C4-2B (cell line): ENCODE measurements at regions not wholly inside any gene's neighbourhood (a gene's known extent, or its start where the extent isn't known, plus 50 kb on each side); places are given as distances from the start of the nearest gene placed in this dataset.
"Not testable (repeated sequence)": the region's sequence is repeated elsewhere in the genome, so short reads cannot be mapped to it uniquely, and the experiment has no call there.

ENCODE experiments used
- ZFX ChIP-seq: fragments of 450-650 bp; IDR thresholded peaks from 2 replicates; pipeline ENCODE4 v1.6.1; 2017
- TF ChIP-seq, protein P1 (sequence below): fragments of 450-650 bp; conservative IDR thresholded peaks from 2 replicates; pipeline ENCODE4 v1.5.1; 2017; ENCODE audit warnings: mild to moderate bottlenecking

DNA sequence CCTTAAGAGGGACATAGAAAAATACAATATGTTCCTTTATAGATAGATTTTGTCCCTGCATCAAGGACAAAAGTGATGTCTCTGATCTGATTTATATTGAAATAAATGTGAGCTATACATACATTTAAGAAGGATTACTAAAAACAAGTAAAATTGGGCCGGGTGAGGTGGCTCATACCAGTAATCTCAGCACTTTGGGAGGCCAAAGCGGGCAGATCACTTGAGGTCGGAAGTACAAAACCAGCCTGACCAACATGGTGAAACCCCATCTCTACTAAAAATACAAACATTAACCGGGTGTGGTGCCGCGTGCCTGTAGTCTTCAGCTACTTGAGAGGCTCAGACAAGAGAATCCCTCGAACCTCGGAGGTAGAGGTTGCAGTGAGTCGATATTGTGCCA is 91.0 kb downstream of the OR52B4 start:
- TF ChIP-seq, protein P1, sequence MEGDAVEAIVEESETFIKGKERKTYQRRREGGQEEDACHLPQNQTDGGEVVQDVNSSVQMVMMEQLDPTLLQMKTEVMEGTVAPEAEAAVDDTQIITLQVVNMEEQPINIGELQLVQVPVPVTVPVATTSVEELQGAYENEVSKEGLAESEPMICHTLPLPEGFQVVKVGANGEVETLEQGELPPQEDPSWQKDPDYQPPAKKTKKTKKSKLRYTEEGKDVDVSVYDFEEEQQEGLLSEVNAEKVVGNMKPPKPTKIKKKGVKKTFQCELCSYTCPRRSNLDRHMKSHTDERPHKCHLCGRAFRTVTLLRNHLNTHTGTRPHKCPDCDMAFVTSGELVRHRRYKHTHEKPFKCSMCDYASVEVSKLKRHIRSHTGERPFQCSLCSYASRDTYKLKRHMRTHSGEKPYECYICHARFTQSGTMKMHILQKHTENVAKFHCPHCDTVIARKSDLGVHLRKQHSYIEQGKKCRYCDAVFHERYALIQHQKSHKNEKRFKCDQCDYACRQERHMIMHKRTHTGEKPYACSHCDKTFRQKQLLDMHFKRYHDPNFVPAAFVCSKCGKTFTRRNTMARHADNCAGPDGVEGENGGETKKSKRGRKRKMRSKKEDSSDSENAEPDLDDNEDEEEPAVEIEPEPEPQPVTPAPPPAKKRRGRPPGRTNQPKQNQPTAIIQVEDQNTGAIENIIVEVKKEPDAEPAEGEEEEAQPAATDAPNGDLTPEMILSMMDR: not testable (repeated sequence)
- TF ChIP-seq ZFX: not testable (repeated sequence)
